ENCODE measurements at regions not wholly inside any gene's neighbourhood (a gene's known extent, or its start where the extent isn't known, plus 50 kb on each side); places are given as distances from the start of the nearest gene placed in this dataset.
A peak's percentile ranks its signal among the peaks of the same experiment; 100 is the strongest.

DNA sequence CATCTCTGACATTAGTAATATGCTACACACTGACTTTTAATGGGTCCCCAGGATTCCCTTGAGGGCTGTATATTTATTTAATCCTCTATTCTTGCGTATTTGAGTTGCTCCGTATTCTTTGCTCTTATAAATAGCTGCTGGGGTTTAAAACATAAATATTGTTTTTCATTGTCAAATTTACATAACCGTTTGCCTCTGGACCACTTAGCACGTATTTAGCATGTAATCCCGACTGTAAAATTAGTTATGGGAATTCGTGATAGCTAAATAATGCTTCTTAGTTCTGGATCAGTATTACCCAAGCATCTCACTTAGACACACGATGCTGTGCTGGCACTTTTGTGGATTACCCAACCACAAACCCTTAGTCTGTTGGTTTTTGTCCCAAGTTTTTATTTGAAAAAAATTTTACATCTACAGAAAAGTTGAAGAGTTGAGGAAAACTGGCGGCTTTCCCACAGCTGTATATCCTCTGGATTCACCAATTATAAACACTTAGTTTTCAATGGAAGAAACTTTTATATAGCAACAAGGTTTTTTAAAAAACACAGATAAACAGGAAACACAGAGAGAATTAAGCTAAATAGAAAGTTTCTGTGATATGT is 296.8 kb upstream of the TPM1 start:
- H3K4me3 ChIP-seq (ENCODE audit: low read length), result no peak overlapping the region
- TF ChIP-seq, protein P1, sequence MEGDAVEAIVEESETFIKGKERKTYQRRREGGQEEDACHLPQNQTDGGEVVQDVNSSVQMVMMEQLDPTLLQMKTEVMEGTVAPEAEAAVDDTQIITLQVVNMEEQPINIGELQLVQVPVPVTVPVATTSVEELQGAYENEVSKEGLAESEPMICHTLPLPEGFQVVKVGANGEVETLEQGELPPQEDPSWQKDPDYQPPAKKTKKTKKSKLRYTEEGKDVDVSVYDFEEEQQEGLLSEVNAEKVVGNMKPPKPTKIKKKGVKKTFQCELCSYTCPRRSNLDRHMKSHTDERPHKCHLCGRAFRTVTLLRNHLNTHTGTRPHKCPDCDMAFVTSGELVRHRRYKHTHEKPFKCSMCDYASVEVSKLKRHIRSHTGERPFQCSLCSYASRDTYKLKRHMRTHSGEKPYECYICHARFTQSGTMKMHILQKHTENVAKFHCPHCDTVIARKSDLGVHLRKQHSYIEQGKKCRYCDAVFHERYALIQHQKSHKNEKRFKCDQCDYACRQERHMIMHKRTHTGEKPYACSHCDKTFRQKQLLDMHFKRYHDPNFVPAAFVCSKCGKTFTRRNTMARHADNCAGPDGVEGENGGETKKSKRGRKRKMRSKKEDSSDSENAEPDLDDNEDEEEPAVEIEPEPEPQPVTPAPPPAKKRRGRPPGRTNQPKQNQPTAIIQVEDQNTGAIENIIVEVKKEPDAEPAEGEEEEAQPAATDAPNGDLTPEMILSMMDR (conservative IDR thresholded peaks at IDR 0.05; ENCODE audit: low read length), result no peak
- no peak for DNase-seq (ENCODE audit: low read depth)

DNA sequence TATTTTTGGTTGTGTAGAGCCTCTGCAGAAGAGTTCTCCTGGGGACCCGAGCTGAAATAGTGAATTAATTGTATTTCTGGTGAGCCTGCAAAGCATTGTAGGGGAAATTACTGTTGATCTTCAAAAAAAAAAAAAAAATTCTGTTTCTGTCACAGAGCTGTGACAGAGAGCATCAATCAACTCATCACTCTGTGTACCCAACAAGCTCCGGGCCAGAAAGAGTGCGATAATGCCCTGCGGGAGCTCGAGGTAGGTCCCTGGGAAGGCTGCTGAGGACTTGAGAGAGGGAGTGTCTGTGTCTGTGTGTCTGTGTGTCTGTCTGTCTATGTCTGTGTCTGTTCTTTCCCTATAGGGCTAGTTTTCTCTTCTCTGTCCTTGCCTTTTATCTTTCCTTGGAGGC is 294.4 kb upstream of the TPM1 start:
- TF ChIP-seq, protein P1 (conservative IDR thresholded peaks at IDR 0.05; ENCODE audit: low read length), result no peak
- DNase-seq (ENCODE audit: low read depth), result no peak
- no peak overlapping the region for H3K4me3 ChIP-seq (ENCODE audit: low read length)

DNA sequence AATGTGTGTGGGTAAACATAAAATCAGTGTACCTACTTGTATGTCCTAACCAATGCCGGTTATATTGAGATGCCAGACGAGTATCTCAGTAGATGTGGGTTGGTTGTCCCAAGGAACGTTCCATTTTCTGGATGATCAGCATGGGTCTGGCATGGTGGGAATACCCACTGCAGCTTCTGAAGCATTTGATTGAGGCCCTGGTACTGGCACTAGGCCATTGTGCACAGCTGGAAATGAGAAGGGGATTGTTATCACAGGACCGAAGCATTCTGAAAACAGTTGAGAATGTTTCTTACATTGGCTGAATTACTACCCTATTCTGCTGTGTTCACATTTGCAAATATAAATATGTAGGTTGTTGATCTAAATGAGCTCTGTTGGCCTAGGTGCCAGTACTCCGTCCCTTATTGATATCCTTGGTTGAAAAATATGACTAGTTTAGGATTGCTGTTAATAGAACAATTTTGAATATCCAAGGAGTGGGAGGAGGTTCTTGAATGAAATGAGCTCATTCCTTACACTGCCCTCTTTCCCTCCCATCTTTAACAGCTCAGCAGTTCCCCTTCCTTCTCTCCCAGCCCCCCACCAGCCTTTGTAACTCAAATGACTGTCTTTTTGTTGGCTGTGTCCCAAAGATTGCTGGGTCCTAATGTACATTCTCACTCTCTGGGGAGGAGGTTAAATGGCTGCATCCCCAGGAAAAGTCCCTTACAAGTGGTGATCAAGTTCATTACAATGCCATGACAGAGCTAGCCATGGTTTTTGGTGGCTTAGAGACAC is 293.3 kb upstream of the TPM1 start:
- no peak for DNase-seq (ENCODE audit: low read depth)
- H3K4me3 ChIP-seq (ENCODE audit: low read length), result no peak overlapping the region
- TF ChIP-seq, protein P1 (conservative IDR thresholded peaks at IDR 0.05; ENCODE audit: low read length), result no peak

DNA sequence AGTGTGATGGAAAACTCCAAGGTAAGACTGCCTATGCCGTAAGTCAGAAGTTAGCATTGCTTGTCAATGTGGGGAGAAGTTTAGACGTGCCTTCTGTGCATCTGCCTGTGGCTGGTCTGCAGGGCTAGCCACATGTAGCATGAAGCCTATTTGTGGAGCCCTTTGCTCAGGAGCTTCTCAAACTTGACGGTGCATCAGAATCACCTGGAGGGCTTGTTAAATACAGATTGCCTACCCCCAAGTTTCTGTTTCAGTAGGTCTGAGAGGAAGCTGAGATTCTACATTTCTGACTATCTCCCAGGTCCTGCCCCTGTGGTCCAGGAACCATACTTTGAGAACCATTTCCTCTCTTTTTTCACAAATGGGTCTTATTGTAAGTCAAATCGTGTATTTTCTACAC is 292.1 kb upstream of the TPM1 start:
- TF ChIP-seq, protein P1 (conservative IDR thresholded peaks at IDR 0.05; ENCODE audit: low read length), result no peak
- H3K4me3 ChIP-seq (ENCODE audit: low read length), result no peak overlapping the region
- DNase-seq (ENCODE audit: low read depth), result no peak

- peak; percentile 46 for DNase-seq (ENCODE audit: low read depth)
- TF ChIP-seq, protein P1 (conservative IDR thresholded peaks at IDR 0.05; ENCODE audit: low read length), result no peak
- H3K4me3 ChIP-seq (ENCODE audit: low read length), result no peak overlapping the region
Observed at GRCh38 chr15:62752657-62753517, 289.7 kb upstream of the TPM1 start.

DNA sequence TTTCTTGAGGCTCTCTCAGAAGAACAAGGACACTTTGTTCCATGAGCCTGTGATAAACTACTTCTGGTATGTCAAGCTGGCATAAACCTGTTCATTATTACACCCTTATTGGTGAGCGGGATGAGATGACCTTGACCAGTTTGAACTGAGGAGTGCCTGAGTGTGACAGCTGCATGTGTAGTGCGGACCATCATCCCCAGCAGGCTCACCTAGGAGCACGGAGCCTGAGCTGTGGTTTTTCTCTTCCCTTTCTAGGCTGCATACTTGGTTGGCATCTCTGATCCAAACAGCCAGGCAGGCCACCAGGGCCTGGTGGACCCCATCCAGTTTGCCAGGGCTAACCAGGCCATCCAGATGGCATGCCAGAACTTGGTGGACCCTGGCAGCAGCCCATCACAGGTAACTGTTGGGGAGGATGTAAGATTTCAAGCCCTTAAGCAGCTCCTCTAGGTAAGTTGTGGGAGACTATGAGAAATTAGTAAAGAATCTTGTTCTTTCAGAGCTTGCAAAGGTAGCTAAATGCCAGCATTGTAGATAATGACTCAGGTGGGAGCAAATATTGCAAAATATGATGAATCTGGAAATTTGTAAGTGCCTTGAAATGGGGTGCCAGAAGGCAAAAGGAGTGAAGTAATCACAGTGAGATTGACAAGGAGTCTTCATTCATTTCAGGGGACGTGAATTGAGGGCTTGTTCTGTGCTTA is 288.9 kb upstream of the TPM1 start:
- no peak for DNase-seq (ENCODE audit: low read depth)
- H3K4me3 ChIP-seq (ENCODE audit: low read length), result no peak overlapping the region
- TF ChIP-seq, protein P1 (conservative IDR thresholded peaks at IDR 0.05; ENCODE audit: low read length), result no peak
